Astrocyte of the spinal cord (primary cell): ENCODE measurements at regions not wholly inside any gene's neighbourhood (a gene's known extent, or its start where the extent isn't known, plus 50 kb on each side); places are given as distances from the start of the nearest gene placed in this dataset.

Experiments
- DNase-seq: peaks from one replicate; pipeline ENCODE4 v3.0.0; 2011; ENCODE audit warnings: low read depth, low spot score
- H3K4me3 ChIP-seq: 2 replicates; pipeline ENCODE4 v1.5.1; 2011; ENCODE audit warnings: low read depth, mild to moderate bottlenecking, low read length, moderate library complexity
- in situ Hi-C: cut with HindIII; loops from 2 replicates; pipeline ENCODE4 v1.10.0; 2017; ENCODE audit warnings: low sequenced_read_pairs
- TF ChIP-seq, protein P1 (sequence below): IDR thresholded peaks from 2 replicates; pipeline ENCODE4 v1.5.1; 2012; ENCODE audit warnings: low read depth, mild to moderate bottlenecking, low read length, inconsistent platforms

DNA sequence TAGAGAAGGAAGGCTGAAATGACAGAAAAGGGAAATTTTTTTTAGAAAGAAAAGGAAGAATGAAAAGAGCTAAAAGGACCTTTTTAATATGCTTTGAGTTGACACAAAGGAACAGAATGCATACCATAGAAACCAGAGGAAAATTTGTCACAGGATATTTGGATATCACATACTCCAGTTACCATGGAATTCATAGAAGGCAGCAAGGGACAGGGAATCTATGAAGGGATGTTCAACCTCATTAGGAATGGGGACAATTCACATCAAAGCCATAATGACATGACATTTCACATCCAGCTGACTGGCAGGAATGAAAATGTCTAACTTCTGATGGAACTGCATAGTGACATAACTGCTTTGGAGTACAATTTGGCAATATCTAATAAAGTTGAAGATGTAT lies 469.4 kb downstream of the CCER1 start:
- TF ChIP-seq, protein P1, sequence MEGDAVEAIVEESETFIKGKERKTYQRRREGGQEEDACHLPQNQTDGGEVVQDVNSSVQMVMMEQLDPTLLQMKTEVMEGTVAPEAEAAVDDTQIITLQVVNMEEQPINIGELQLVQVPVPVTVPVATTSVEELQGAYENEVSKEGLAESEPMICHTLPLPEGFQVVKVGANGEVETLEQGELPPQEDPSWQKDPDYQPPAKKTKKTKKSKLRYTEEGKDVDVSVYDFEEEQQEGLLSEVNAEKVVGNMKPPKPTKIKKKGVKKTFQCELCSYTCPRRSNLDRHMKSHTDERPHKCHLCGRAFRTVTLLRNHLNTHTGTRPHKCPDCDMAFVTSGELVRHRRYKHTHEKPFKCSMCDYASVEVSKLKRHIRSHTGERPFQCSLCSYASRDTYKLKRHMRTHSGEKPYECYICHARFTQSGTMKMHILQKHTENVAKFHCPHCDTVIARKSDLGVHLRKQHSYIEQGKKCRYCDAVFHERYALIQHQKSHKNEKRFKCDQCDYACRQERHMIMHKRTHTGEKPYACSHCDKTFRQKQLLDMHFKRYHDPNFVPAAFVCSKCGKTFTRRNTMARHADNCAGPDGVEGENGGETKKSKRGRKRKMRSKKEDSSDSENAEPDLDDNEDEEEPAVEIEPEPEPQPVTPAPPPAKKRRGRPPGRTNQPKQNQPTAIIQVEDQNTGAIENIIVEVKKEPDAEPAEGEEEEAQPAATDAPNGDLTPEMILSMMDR: no peak
- H3K4me3 ChIP-seq: no peak overlapping the region
- in situ Hi-C loops: no loop called here
- DNase-seq: no peak

DNA sequence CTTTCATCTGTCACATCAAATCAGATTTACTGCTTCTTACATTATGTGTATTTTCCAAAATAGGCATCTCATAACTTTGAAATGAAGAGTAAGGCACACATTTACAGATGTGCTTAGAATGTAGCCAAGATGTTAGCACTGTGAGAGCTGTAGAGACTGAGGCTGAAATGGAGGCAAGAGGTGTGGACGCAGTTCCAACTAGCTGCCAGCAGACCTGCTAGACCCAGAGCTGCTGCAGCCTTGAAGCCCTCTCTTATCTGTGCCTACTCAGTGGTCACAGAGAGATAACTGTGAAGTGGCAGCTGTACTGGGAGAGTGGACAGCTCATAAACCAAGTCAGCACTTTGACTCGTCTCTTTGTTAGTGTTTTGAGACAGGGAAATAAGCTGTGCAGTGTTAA lies 470.9 kb downstream of the CCER1 start:
- DNase-seq: no peak
- H3K4me3 ChIP-seq: no peak overlapping the region
- in situ Hi-C loops: no loop called here
- TF ChIP-seq, protein P1: no peak

- H3K4me3 ChIP-seq: no peak overlapping the region
- TF ChIP-seq, protein P1: no peak
- no peak for DNase-seq
- in situ Hi-C loops: no loop called here
Observed at GRCh38 chr12:90481748-90482147, 473.2 kb downstream of the CCER1 start.

DNA sequence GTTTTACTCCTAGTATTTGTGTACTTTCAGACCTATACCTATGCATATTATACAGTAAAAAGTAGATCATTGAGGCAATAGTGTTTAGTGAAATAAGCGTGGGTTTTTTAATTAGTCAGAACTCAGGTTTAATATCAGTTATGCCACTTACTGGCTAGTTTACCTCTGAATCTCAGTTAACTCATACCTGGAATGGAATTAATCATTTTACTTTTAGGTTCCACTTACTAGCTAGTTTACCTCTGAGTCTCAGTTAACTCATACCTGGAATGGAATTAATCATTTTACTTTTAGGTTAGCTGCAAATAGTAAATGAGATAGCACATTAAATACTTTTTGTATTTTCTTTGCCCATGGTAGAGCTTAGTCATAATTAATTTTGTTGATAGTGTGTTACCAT lies 475.7 kb downstream of the CCER1 start:
- DNase-seq: no peak
- no peak overlapping the region for H3K4me3 ChIP-seq
- in situ Hi-C loops: no loop called here
- TF ChIP-seq, protein P1: no peak

DNA sequence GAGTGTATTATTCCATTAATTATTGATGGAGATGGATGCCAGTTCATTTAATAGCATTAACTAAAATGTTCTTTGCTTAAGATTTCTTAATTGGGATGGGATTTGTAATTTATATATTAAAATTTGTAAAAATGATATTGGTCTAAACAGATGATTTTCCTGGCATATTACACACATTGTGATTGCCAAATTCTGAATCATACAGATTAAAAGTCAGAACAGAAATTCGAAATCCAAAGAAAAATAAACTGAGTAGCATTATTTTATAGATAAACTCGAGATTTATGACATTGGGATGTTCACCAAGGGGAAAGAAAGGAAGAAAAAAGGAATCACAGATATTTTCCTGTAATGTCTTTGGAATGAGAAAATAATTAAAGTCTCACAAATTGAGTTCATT lies 481.1 kb downstream of the CCER1 start:
- no peak for DNase-seq
- H3K4me3 ChIP-seq: no peak overlapping the region
- TF ChIP-seq, protein P1: no peak
- in situ Hi-C loops: no loop called here

GRCh38 chr12:90460681-90461080 lies 494.3 kb downstream of the CCER1 start:
- TF ChIP-seq, protein P1: no peak
- H3K4me3 ChIP-seq: no peak overlapping the region
- in situ Hi-C loops: no loop called here
- DNase-seq: no peak

DNA sequence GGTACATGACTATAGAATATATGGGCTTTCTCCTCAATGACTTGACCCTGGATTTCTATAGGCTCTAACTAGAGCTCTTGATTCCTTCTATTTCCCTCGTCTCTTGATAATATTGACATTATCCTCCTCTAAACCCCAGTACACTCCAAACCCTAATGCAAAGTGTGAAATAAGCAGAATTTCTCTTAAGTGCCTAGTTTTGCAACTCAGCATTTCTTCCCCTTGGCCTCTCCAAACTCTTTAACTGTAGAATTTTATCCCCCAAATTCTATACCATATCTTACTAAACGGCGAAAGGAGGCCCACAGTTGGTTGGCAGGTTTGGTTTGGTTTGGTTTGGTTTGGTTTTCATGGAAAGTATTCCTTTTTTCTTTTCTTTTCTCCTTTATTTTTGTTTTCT lies 498.7 kb downstream of the CCER1 start:
- H3K4me3 ChIP-seq: no peak overlapping the region
- TF ChIP-seq, protein P1: no peak
- DNase-seq: no peak
- in situ Hi-C loops: no loop called here
